GM12878 (cell line): ENCODE measurements at regions not wholly inside any gene's neighbourhood (a gene's known extent, or its start where the extent isn't known, plus 50 kb on each side); places are given as distances from the start of the nearest gene placed in this dataset.

Experiments
- ATAC-seq: fragments of 200-7000 bp; cut with Tn5 transposase; 3 replicates; pipeline ENCODE4 v1.9.1; 2020; ENCODE audit warnings: mild to moderate bottlenecking, moderate library complexity
- BruUV-seq: library from RNA; stranded (reverse); fragments of 400-500 nt; replicated peaks from 2 replicates; lab custom pipeline; 2021; lab: Mats Ljungman, UMichigan
- CTCF ChIA-PET: fragments of 300-600 bp; sonication (Branson Sonifier 250); formaldehyde crosslinking; extraction: SDS; loops from one replicate; lab custom pipeline; 2021; ENCODE audit warnings: inconsistent platforms; lab: Yijun Ruan, JAX
- POLR2A ChIA-PET: fragments of 350-600 bp; formaldehyde crosslinking; extraction: SDS; loops from one replicate; lab custom pipeline; 2021; ENCODE audit warnings: inconsistent platforms; lab: Charles Lee
- RAD21 ChIA-PET: fragments of 300-600 bp; sonication (Branson Sonifier 250); formaldehyde crosslinking; loops from one replicate; lab custom pipeline; 2023; ENCODE audit warnings: antibody characterized with exemption; ENCODE audit not compliant: unreplicated experiment; lab: Charles Lee
- SMC1A ChIA-PET: fragments of 300-600 bp; sonication (Branson Sonifier 250); formaldehyde crosslinking; loops from one replicate; lab custom pipeline; 2023; ENCODE audit not compliant: unreplicated experiment, uncharacterized antibody; lab: Charles Lee
- DNase-seq: peaks from one replicate; pipeline ENCODE4 v3.0.0-alpha.2; 2011; ENCODE audit warnings: low read depth, low spot score
- FAIRE-seq: peaks from 3 replicates; lab custom pipeline; 2011; peaks lifted over from hg19 to GRCh38; lab: Jason Lieb, UNC
- H2AFZ ChIP-seq: 2 replicates; pipeline ENCODE4 v1.6.0; 2011; ENCODE audit warnings: low read depth, low read length, control low read depth; ENCODE audit not compliant: control insufficient read depth
- H3K27ac ChIP-seq: 2 replicates; pipeline ENCODE4 v1.5.1; 2011; ENCODE audit warnings: control low read depth; ENCODE audit not compliant: control insufficient read depth, insufficient read depth
- H3K27me3 ChIP-seq, 2 experiments: replicated peaks in 1 of 2; 2 replicates each; pipeline versions ENCODE4 v1.6.0 to v1.6.1; 2011; ENCODE audit warnings: low read length in 1 of 2; ENCODE audit not compliant: control insufficient read depth in 2 of 2, insufficient read depth in 2 of 2
- H3K36me3 ChIP-seq, 2 experiments: 2 replicates each; pipeline ENCODE4 v1.5.1; 2011; ENCODE audit warnings: low read length in 1 of 2; ENCODE audit not compliant: control insufficient read depth in 2 of 2, insufficient read depth in 2 of 2
- H3K4me1 ChIP-seq: 2 replicates; pipeline ENCODE4 v1.6.1; 2011; ENCODE audit warnings: mild to moderate bottlenecking, low read length, moderate library complexity, mixed read lengths; ENCODE audit not compliant: control insufficient read depth, insufficient read depth
- H3K4me2 ChIP-seq: 2 replicates; pipeline ENCODE4 v1.6.0; 2011; ENCODE audit warnings: control low read depth; ENCODE audit not compliant: control insufficient read depth, insufficient read depth
- H3K4me3 ChIP-seq: fragments of 200-600 bp; sonication (generic); 2 replicates; pipeline ENCODE4 v1.5.1; 2016
- H3K79me2 ChIP-seq: 2 replicates; pipeline ENCODE4 v1.6.0; 2011; ENCODE audit warnings: low read length; ENCODE audit not compliant: control insufficient read depth, insufficient read depth
- H3K9ac ChIP-seq: 2 replicates; pipeline ENCODE4 v1.8.0; 2011; ENCODE audit warnings: low read length, control low read depth, mixed read lengths; ENCODE audit not compliant: control insufficient read depth, insufficient read depth
- H3K9me3 ChIP-seq: replicated peaks from 3 replicates; pipeline ENCODE4 v1.5.1; 2011; ENCODE audit warnings: mild to moderate bottlenecking, low read length; ENCODE audit not compliant: control insufficient read depth, insufficient read depth
- H4K20me1 ChIP-seq: 2 replicates; pipeline ENCODE4 v1.6.0; 2011; ENCODE audit not compliant: control insufficient read depth, insufficient read depth
- FOS ChIP-seq: IDR thresholded peaks from 3 replicates; pipeline ENCODE4 v1.6.1; 2011; ENCODE audit warnings: borderline replicate concordance; ENCODE audit not compliant: insufficient read length; ENCODE audit errors: extremely low read depth
- FOXK2 ChIP-seq: fragments of 450-650 bp; IDR thresholded peaks from 2 replicates; pipeline ENCODE4 v1.6.1; 2017; ENCODE audit warnings: mild to moderate bottlenecking, moderate library complexity
- FOXM1 ChIP-seq: IDR thresholded peaks from 2 replicates; pipeline ENCODE4 v1.6.1; 2012; ENCODE audit warnings: low read depth, mild to moderate bottlenecking, inconsistent platforms, low read length, moderate library complexity
- IKZF2 ChIP-seq, 2 experiments: fragments of 450-650 bp; IDR thresholded peaks; 2 replicates each; pipeline ENCODE4 v1.6.1; 2017; ENCODE audit warnings: mild to moderate bottlenecking in 2 of 2, moderate library complexity in 2 of 2
- POU2F2 ChIP-seq: IDR thresholded peaks from 3 replicates; pipeline ENCODE4 v1.6.1; 2011; ENCODE audit warnings: low read depth, mild to moderate bottlenecking, low read length, borderline replicate concordance
- RUNX3 ChIP-seq: IDR thresholded peaks from 2 replicates; pipeline ENCODE4 v1.6.1; 2012; ENCODE audit warnings: low read length, inconsistent platforms
- SIX5 ChIP-seq: IDR thresholded peaks from 2 replicates; pipeline ENCODE4 v1.6.1; 2011; ENCODE audit warnings: mild to moderate bottlenecking, low read depth, low read length, moderate library complexity; ENCODE audit not compliant: severe bottlenecking
- TBL1XR1 ChIP-seq: IDR thresholded peaks from 2 replicates; pipeline ENCODE4 v1.6.1; 2012; ENCODE audit warnings: low read depth, low read length, improper control_type of control experiment
- TCF7 ChIP-seq: IDR thresholded peaks from 2 replicates; pipeline ENCODE4 v1.6.1; 2014; ENCODE audit warnings: antibody characterized with exemption, borderline replicate concordance
- USF1 ChIP-seq: IDR thresholded peaks from 2 replicates; pipeline ENCODE4 v1.6.1; 2011; ENCODE audit warnings: borderline replicate concordance, low read depth, mild to moderate bottlenecking, moderate library complexity, mixed read lengths, low read length; ENCODE audit not compliant: insufficient read depth; ENCODE audit errors: extremely low read length
- ZBTB40 ChIP-seq: fragments of 450-650 bp; IDR thresholded peaks from 2 replicates; pipeline ENCODE4 v1.6.1; 2016; ENCODE audit warnings: mild to moderate bottlenecking, moderate library complexity, borderline replicate concordance
- ZNF217 ChIP-seq: fragments of 450-650 bp; IDR thresholded peaks from 2 replicates; pipeline ENCODE4 v1.6.1; 2017; ENCODE audit warnings: antibody characterized with exemption, mild to moderate bottlenecking
- WGBS: methylation state at CpG from one replicate; pipeline ENCODE4 v1.1.6; 2016; ENCODE audit warnings: low lambda C conversion rate; ENCODE audit not compliant: insufficient replicate concordance, insufficient coverage; ENCODE audit errors: missing lambda C conversion rate; 5-methylcytosine and 5-hydroxymethylcytosine counted together
- in situ Hi-C: fragments of 300-500 bp; cut with MboI; formaldehyde crosslinking; loops from 9 replicates; pipeline ENCODE4 v1.14.3; 2018; ENCODE audit warnings: mixed read lengths
- intact Hi-C: fragments of 100-400 bp; cut with micrococcal nuclease; formaldehyde crosslinking; loops from one replicate; pipeline ENCODE4 v1.14.2; 2022; ENCODE audit not compliant: unreplicated experiment
- TF ChIP-seq, protein P1 (sequence below): fragments of 450-650 bp; formaldehyde crosslinking; IDR thresholded peaks from 2 replicates; pipeline ENCODE4 v1.5.0; 2022; ENCODE audit warnings: mild to moderate bottlenecking, missing genetic modification characterization
- TF ChIP-seq, protein P2 (sequence below): fragments of 450-650 bp; IDR thresholded peaks from 2 replicates; pipeline ENCODE4 v1.6.1; 2017; ENCODE audit warnings: antibody characterized with exemption, mild to moderate bottlenecking, moderate library complexity

GRCh38 chr7:33680682-33681081 lies 224.7 kb upstream of the BMPER start:
- Histone ChIP-seq H3K27me3 (no peaks in the 10 kb centered on the region), H3K9ac (no peak overlapping the region), H3K36me3 (no peaks in the 10 kb centered on the region), H3K4me2 (no peak overlapping the region), H3K4me3 (no peak overlapping the region), H3K9me3 (no peaks in the 10 kb centered on the region), H3K27ac (no peak overlapping the region), H3K79me2 (no peaks in the 10 kb centered on the region), H4K20me1 (no peaks in the 10 kb centered on the region), H2AFZ (no peak overlapping the region), H3K4me1 (no peaks in the 10 kb centered on the region)
- SMC1A ChIA-PET = no interaction called here
- RAD21 ChIA-PET = no interaction called here
- no TSS peak for BruUV-seq
- POLR2A ChIA-PET = no interaction called here
- FAIRE-seq = no peak
- WGBS = 17% methylated on average over 2 of the region's 2 CpGs
- CTCF ChIA-PET = no interaction called here
- DNase-seq = no peak
- no peak for ATAC-seq
- in situ Hi-C loops = no loop called here
- intact Hi-C loops = no loop called here
- TF ChIP-seq SIX5 (no peak), FOS (no peak), USF1 (no peak), TBL1XR1 (no peak), FOXM1 (no peak), FOXK2 (no peak), RUNX3 (no peak), POU2F2 (no peak), TCF7 (no peak), IKZF2 (IDR thresholded peaks at IDR 0.05) (no peak), ZBTB40 (no peak), ZNF217 (no peak)
- TF ChIP-seq, protein P1, sequence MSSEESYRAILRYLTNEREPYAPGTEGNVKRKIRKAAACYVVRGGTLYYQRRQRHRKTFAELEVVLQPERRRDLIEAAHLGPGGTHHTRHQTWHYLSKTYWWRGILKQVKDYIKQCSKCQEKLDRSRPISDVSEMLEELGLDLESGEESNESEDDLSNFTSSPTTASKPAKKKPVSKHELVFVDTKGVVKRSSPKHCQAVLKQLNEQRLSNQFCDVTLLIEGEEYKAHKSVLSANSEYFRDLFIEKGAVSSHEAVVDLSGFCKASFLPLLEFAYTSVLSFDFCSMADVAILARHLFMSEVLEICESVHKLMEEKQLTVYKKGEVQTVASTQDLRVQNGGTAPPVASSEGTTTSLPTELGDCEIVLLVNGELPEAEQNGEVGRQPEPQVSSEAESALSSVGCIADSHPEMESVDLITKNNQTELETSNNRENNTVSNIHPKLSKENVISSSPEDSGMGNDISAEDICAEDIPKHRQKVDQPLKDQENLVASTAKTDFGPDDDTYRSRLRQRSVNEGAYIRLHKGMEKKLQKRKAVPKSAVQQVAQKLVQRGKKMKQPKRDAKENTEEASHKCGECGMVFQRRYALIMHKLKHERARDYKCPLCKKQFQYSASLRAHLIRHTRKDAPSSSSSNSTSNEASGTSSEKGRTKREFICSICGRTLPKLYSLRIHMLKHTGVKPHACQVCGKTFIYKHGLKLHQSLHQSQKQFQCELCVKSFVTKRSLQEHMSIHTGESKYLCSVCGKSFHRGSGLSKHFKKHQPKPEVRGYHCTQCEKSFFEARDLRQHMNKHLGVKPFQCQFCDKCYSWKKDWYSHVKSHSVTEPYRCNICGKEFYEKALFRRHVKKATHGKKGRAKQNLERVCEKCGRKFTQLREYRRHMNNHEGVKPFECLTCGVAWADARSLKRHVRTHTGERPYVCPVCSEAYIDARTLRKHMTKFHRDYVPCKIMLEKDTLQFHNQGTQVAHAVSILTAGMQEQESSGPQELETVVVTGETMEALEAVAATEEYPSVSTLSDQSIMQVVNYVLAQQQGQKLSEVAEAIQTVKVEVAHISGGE (CRISPR knock-in tag) = no peak
- TF ChIP-seq, protein P2, sequence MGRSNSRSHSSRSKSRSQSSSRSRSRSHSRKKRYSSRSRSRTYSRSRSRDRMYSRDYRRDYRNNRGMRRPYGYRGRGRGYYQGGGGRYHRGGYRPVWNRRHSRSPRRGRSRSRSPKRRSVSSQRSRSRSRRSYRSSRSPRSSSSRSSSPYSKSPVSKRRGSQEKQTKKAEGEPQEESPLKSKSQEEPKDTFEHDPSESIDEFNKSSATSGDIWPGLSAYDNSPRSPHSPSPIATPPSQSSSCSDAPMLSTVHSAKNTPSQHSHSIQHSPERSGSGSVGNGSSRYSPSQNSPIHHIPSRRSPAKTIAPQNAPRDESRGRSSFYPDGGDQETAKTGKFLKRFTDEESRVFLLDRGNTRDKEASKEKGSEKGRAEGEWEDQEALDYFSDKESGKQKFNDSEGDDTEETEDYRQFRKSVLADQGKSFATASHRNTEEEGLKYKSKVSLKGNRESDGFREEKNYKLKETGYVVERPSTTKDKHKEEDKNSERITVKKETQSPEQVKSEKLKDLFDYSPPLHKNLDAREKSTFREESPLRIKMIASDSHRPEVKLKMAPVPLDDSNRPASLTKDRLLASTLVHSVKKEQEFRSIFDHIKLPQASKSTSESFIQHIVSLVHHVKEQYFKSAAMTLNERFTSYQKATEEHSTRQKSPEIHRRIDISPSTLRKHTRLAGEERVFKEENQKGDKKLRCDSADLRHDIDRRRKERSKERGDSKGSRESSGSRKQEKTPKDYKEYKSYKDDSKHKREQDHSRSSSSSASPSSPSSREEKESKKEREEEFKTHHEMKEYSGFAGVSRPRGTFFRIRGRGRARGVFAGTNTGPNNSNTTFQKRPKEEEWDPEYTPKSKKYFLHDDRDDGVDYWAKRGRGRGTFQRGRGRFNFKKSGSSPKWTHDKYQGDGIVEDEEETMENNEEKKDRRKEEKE = no peak
